Effector memory CD4-positive, alpha-beta T cell (primary cell): ENCODE measurements at regions not wholly inside any gene's neighbourhood (a gene's known extent, or its start where the extent isn't known, plus 50 kb on each side); places are given as distances from the start of the nearest gene placed in this dataset.
"Not testable (repeated sequence)": the region's sequence is repeated elsewhere in the genome, so short reads cannot be mapped to it uniquely, and the experiment has no call there.

Source experiments
- DNase-seq, 3 donors: peaks; one replicate each; pipeline ENCODE4 v3.0.0-alpha.2; 2020
- H3K27ac ChIP-seq: 2 replicates; pipeline ENCODE4 v1.7.0; 2013; ENCODE audit warnings: mild to moderate bottlenecking, low read length, moderate library complexity; ENCODE audit not compliant: insufficient read depth, poor library complexity, severe bottlenecking
- H3K27me3 ChIP-seq: replicated peaks from 2 replicates; pipeline ENCODE4 v1.7.0; 2013; ENCODE audit warnings: mild to moderate bottlenecking, low read length; ENCODE audit not compliant: insufficient read depth, control insufficient read depth, poor library complexity, severe bottlenecking
- H3K36me3 ChIP-seq: 2 replicates; pipeline ENCODE4 v1.7.0; 2013; ENCODE audit warnings: mild to moderate bottlenecking, low read length, moderate library complexity; ENCODE audit not compliant: control insufficient read depth, insufficient read depth
- H3K4me1 ChIP-seq: 2 replicates; pipeline ENCODE4 v1.7.0; 2013; ENCODE audit warnings: low read length, mild to moderate bottlenecking; ENCODE audit not compliant: control insufficient read depth, insufficient read depth, poor library complexity, severe bottlenecking
- H3K4me3 ChIP-seq: 2 replicates; pipeline ENCODE4 v1.7.0; 2013; ENCODE audit warnings: low read length, low read depth, mild to moderate bottlenecking; ENCODE audit not compliant: insufficient read depth, poor library complexity, severe bottlenecking
- H3K9me3 ChIP-seq: 2 replicates; pipeline ENCODE4 v1.7.0; 2013; ENCODE audit warnings: mild to moderate bottlenecking, low read length, moderate library complexity; ENCODE audit not compliant: control insufficient read depth

DNA sequence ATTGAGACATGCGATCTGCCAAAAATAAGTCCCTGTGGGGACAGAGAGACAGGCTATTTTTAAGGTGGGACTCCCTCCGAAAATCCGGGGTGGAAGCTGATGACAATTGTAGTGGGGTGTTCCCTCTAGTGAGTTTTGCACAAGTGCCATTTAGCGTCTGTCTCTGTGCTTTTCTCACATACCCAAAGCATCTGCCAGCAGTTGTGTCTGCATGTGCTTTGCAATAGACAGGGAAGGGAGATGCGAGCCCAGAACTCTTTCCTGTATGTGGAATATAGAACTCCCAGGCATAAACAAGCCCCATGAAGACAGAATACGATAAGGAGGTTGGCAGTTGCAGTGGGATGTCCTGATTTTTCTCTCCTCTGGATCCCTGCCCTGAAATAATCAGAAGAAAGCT is 282.7 kb upstream of the XYLT1 start:
- no peaks in the 10 kb centered on the region for H3K4me1 ChIP-seq
- no peaks in the 10 kb centered on the region for H3K9me3 ChIP-seq
- DNase-seq, result no peak

DNA sequence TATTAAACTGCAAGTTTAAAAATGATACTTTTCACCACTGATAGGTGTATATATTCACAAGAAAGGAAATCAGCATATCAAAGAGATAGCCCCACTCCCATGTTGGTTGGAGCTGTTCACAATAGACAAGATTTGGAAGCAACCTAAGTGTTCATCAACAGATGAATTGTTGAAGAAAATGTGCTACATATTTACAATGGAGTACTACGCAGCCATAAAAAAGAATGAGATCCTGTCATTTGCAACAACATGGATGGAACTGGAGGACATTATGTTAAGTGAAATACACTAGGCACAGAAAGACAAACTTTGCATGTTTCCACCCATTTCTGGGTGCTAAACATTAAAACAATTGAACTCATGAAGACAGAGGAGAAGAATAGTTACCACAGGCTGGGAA is 278.9 kb upstream of the XYLT1 start:
- Histone ChIP-seq H3K36me3 (no peaks in the 10 kb centered on the region), H3K9me3 (no peaks in the 10 kb centered on the region), H3K4me1 (no peaks in the 10 kb centered on the region), H3K27me3 (no peaks in the 10 kb centered on the region), H3K27ac (no peak overlapping the region), H3K4me3 (no peak overlapping the region)
- no peak for DNase-seq

More for the DNA sequence above, 282.7 kb upstream of the XYLT1 start:
- H3K27ac ChIP-seq, result no peak overlapping the region
- no peaks in the 10 kb centered on the region for H3K27me3 ChIP-seq
- H3K4me3 ChIP-seq, result no peak overlapping the region
- H3K36me3 ChIP-seq, result no peaks in the 10 kb centered on the region

DNA sequence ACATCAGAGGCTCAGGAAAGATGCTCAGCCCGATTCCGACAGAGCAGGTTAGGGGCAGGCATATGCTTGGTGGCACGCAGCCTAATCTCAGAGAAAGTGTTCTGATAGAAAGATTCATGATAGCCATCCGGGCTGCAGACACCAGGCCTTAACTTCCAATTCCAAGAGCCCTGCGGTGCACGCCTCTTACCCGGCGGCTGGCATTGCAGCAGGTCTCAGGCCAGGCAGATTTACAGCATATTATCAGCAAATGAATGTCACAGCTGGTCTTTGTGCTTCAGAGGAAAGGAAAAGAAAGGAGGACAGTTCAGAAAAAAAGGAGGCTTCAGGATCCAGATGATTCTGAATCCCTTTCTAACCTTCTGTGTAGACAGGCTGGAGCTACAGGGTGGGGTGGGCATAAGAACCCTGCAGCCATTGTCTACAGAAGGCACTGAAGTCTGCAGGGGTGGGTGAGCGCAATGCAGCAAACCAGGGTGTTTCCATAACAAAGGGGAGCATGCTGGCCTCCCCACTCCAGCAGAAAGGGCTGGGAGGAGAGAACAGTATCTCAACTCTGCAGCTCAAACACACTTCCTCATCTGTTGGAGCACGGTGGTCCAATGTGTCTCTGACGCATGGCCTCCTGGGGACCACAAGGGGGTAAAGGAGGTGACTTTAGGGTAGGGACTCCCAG is 277.4 kb upstream of the XYLT1 start:
- H3K4me3 ChIP-seq, result no peak overlapping the region
- H3K36me3 ChIP-seq, result no peaks in the 10 kb centered on the region
- H3K4me1 ChIP-seq, result no peaks in the 10 kb centered on the region
- no peak for DNase-seq
- no peak overlapping the region for H3K27ac ChIP-seq
- no peaks in the 10 kb centered on the region for H3K27me3 ChIP-seq
- no peaks in the 10 kb centered on the region for H3K9me3 ChIP-seq

DNA sequence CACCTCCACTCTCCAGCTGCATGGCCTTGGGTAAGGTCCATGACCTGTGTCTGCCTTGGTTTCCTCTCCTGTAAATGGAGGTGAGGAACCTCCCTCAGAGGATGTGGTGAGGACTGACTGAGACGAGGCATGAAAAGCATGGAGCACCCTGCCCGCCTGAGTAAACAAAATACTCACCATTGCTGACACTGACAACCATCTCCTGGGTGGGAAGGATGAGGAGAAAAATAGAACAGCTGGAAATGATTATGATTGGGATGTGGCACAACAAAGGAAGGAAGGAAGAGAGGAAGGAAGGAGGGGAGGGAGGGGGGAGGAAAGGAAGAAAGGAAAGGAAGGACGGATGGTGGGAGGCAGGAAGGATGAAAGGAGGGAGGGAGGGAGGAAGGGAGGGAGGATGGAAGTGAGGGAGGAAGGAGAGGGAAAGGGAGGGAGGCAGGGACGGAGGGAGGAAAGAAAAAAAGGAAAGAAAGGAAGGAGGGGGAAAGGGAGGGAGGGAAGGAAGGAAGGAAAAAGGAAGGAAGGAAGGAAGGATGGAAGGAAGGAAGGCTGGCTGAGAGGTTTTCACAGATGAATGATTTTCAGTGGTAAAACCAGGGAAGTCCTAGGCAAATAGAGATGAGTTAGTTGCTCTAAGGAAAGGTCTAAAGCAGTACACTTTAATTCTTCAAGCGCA is 276.5 kb upstream of the XYLT1 start:
- H3K27me3 ChIP-seq, result no peaks in the 10 kb centered on the region
- H3K9me3 ChIP-seq, result no peaks in the 10 kb centered on the region
- DNase-seq, result no peak
- H3K4me3 ChIP-seq, result no peak overlapping the region
- no peaks in the 10 kb centered on the region for H3K4me1 ChIP-seq
- H3K36me3 ChIP-seq, result no peaks in the 10 kb centered on the region
- no peak overlapping the region for H3K27ac ChIP-seq

DNA sequence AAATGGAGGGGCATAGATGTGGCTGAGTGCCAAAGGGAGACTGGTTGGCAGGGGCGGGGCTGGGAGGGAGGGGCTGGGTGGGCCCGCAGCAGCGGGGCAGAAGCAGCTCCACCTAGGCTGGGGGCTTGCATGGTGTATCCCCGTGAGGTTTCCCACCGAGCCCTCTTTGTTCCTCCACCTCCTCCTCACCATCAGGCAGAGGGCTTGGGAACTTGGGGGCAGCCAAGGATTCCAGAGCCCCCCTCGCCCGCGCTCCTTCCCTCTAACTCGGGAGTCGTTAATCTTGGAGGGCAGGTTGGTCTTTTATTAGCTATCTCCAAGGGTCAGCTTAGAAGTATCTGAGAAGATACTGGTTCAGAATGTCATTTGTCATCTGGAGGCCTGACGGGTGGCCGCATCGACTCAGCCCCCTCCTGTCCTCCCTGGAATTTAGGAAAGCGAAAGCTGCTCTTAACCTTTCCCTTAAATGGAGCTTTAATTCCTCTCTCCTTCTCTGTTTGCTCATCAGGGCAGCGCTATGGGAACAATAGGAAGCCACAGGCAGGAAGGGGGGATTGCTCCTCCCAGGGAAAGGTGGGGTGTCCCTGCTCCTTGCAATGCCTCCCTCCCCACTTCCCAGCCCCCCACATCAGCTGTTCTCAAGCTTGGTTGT is 274.3 kb upstream of the XYLT1 start:
- Histone ChIP-seq H3K4me1 (no peaks in the 10 kb centered on the region), H3K9me3 (no peaks in the 10 kb centered on the region), H3K27ac (no peak overlapping the region), H3K36me3 (no peaks in the 10 kb centered on the region), H3K4me3 (no peak overlapping the region), H3K27me3 (no peaks in the 10 kb centered on the region)
- DNase-seq, result no peak

DNA sequence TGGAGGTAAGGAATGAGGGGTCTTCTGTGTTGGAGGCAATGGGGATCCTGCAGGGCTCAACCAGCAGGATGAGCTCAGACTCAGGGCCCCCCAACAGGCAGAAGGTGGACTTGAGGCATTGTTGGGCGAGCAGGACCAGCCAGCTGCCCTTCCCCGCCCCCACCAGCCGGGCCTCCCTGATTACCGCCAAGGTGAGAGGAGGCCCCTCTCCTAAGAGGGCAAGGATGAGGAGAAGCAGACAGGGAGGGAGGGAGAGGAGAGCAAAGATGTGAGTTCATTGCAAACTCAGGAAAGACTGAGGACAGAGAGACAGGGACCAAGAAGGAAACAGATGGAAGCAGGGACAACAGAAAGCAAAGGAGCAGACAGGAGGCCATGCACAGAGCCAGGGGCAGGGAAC is 272.8 kb upstream of the XYLT1 start:
- DNase-seq, result no peak
- no peaks in the 10 kb centered on the region for H3K4me1 ChIP-seq
- H3K36me3 ChIP-seq, result no peaks in the 10 kb centered on the region
- H3K27ac ChIP-seq, result no peak overlapping the region
- H3K9me3 ChIP-seq, result no peaks in the 10 kb centered on the region
- H3K27me3 ChIP-seq, result no peaks in the 10 kb centered on the region
- no peak overlapping the region for H3K4me3 ChIP-seq

DNA sequence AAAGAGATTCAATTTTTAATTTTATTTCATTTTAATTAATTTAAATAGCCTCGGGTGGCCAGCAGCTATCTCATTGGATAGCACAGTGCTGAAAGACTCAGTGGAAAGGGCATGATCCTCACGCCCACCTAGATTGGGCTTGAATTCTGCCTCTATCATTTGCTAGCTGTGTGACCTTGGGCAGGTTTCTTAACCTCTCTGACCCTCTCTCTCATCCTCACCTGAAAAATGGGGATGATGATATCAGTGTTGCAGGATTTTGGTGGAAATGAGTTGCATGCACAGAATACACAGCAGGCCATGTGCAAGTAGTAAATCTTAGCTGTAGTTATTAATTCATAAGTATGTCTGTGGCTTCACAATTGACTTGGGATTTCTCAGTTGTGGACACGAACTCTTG is 272.4 kb upstream of the XYLT1 start:
- H3K36me3 ChIP-seq, result no peaks in the 10 kb centered on the region
- H3K4me3 ChIP-seq, result no peak overlapping the region
- no peak overlapping the region for H3K27ac ChIP-seq
- no peaks in the 10 kb centered on the region for H3K4me1 ChIP-seq
- no peaks in the 10 kb centered on the region for H3K27me3 ChIP-seq
- no peak for DNase-seq
- no peaks in the 10 kb centered on the region for H3K9me3 ChIP-seq

DNA sequence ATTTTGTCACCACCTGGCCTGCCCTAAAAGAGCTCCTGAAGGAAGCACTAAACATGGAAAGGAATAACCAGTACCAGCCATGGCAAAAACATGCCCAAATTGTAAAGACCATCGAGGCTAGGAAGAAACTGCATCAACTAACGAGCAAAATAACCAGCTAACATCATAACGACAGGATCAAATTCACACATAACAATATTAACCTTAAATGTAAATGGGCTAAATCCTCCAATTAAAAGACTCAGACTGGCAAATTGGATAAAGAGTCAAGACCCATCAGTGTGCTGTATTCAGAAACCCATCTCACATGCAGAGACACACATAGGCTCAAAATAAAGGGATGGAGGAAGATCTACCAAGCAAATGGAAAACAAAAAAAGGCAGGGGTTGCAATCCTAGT is 264.3 kb upstream of the XYLT1 start:
- not testable (repeated sequence) for H3K4me1 ChIP-seq, DNase-seq, H3K36me3 ChIP-seq, H3K27ac ChIP-seq, H3K27me3 ChIP-seq, H3K4me3 ChIP-seq, H3K9me3 ChIP-seq

DNA sequence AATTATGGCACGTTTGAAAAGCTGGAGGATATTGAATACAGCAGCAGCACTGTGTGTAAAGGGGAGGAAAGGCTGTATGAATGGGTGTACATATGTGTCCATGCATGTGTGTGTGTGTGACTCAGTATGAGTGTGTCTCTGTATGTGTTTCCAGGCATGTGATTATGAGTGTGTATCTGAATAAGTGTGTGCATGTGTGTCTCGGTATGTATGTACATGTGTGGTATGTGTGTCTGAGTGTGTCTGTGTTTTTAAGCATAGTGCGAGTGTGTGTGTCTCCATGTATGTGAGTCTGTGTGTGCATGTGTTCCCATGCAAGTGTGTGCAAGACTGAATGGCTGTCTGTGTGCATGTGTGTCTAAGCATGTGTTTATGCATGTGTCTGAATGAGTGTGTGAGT is 259.1 kb upstream of the XYLT1 start:
- Histone ChIP-seq H3K27me3 (no peaks in the 10 kb centered on the region), H3K4me3 (no peak overlapping the region), H3K36me3 (no peaks in the 10 kb centered on the region), H3K27ac (no peak overlapping the region), H3K4me1 (no peaks in the 10 kb centered on the region), H3K9me3 (no peaks in the 10 kb centered on the region)
- DNase-seq, result no peak

DNA sequence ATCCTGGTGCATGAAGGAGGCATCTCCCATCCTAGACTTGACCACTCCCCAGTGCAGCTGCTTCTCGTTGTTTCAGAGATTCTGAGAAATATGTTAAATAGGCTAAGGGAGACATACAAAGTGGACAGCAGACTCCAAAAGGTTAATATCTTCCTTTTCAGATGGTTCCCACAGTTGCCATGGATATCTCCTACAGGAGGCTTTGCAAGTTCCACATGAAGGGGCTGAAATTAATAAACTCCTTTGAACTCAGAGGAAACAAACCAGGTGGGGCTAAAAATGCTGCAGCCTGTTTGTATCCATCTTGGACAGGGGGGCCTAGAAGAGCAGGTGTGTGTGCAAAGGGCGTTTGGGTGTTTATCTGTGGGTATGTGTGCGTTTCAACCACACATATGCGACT is 257.4 kb upstream of the XYLT1 start:
- no peak for DNase-seq
- Histone ChIP-seq H3K9me3 (no peaks in the 10 kb centered on the region), H3K4me1 (no peaks in the 10 kb centered on the region), H3K36me3 (no peaks in the 10 kb centered on the region), H3K27me3 (no peaks in the 10 kb centered on the region), H3K4me3 (no peak overlapping the region), H3K27ac (no peak overlapping the region)
